Central memory CD8-positive, alpha-beta T cell (primary cell): ENCODE measurements at regions not wholly inside any gene's neighbourhood (a gene's known extent, or its start where the extent isn't known, plus 50 kb on each side); places are given as distances from the start of the nearest gene placed in this dataset.

ENCODE experiments used
- ATAC-seq: fragments of 150-1000 bp; cut with Tn5 transposase; replicated peaks from 2 replicates; pipeline ENCODE4 v1.10.0; 2022; ENCODE audit warnings: mild to moderate bottlenecking, moderate FRiP score, moderate number of reproducible peaks; ENCODE audit not compliant: poor library complexity, severe bottlenecking; ENCODE audit errors: extremely low read depth
- DNase-seq, 2 donors: peaks; one replicate each; pipeline ENCODE4 v3.0.0; 2021; ENCODE audit warnings: low spot score in 2 of 2
- H3K27ac Mint-ChIP-seq: one replicate; pipeline ENCODE4 v1.8.0; 2022; ENCODE audit warnings: low read depth, mild to moderate bottlenecking, moderate library complexity, mixed read lengths
- H3K27me3 Mint-ChIP-seq: one replicate; pipeline ENCODE4 v1.8.0; 2022; ENCODE audit warnings: mixed read lengths
- H3K36me3 Mint-ChIP-seq: one replicate; pipeline ENCODE4 v1.8.0; 2022; ENCODE audit warnings: mild to moderate bottlenecking, moderate library complexity, mixed read lengths; ENCODE audit not compliant: insufficient read depth
- H3K4me1 Mint-ChIP-seq: one replicate; pipeline ENCODE4 v1.8.0; 2022; ENCODE audit warnings: mixed read lengths
- H3K4me3 Mint-ChIP-seq: one replicate; pipeline ENCODE4 v1.8.0; 2022; ENCODE audit warnings: mild to moderate bottlenecking, moderate library complexity, mixed read lengths
- H3K9me3 Mint-ChIP-seq: one replicate; pipeline ENCODE4 v1.8.0; 2022; ENCODE audit warnings: mixed read lengths

- ATAC-seq (no peak), DNase-seq (no peak)
- no peaks in the 10 kb centered on the region for H3K4me1 Mint-ChIP-seq
- no peaks in the 10 kb centered on the region for H3K27me3 Mint-ChIP-seq
- H3K27ac Mint-ChIP-seq: no peak overlapping the region
- H3K9me3 Mint-ChIP-seq: no peaks in the 10 kb centered on the region
- no peaks in the 10 kb centered on the region for H3K36me3 Mint-ChIP-seq
- no peak overlapping the region for H3K4me3 Mint-ChIP-seq
Observed at GRCh38 chr2:128794285-128794684, 475.6 kb upstream of the HS6ST1 start.

- Mint-ChIP-seq H3K27ac (no peak overlapping the region), H3K27me3 (no peaks in the 10 kb centered on the region), H3K4me1 (no peaks in the 10 kb centered on the region), H3K36me3 (no peaks in the 10 kb centered on the region), H3K4me3 (no peak overlapping the region), H3K9me3 (peaks cover 3% of the 10 kb centered on the region)
- no peak for ATAC-seq
- no peak for DNase-seq
Observed at GRCh38 chr2:128796321-128796720, 477.7 kb upstream of the HS6ST1 start.

- Mint-ChIP-seq H3K27ac (no peak overlapping the region), H3K36me3 (no peaks in the 10 kb centered on the region), H3K27me3 (no peaks in the 10 kb centered on the region), H3K9me3 (peaks cover 3% of the 10 kb centered on the region), H3K4me1 (no peaks in the 10 kb centered on the region), H3K4me3 (no peak overlapping the region)
- DNase-seq (no peak), ATAC-seq (no peak)
Observed at GRCh38 chr2:128797092-128797491, 478.4 kb upstream of the HS6ST1 start.

- H3K27ac Mint-ChIP-seq: no peak overlapping the region
- DNase-seq: no peak
- H3K36me3 Mint-ChIP-seq: no peaks in the 10 kb centered on the region
- peaks cover 3% of the 10 kb centered on the region for H3K9me3 Mint-ChIP-seq
- no peaks in the 10 kb centered on the region for H3K4me1 Mint-ChIP-seq
- no peak for ATAC-seq
- no peaks in the 10 kb centered on the region for H3K27me3 Mint-ChIP-seq
- H3K4me3 Mint-ChIP-seq: no peak overlapping the region
Observed at GRCh38 chr2:128797533-128797932, 478.9 kb upstream of the HS6ST1 start.

GRCh38 chr2:128797937-128798336 lies 479.3 kb upstream of the HS6ST1 start:
- H3K4me1 Mint-ChIP-seq: no peaks in the 10 kb centered on the region
- H3K27ac Mint-ChIP-seq: no peak overlapping the region
- H3K36me3 Mint-ChIP-seq: no peaks in the 10 kb centered on the region
- no peak for ATAC-seq
- no peak overlapping the region for H3K4me3 Mint-ChIP-seq
- H3K9me3 Mint-ChIP-seq: peaks cover 3% of the 10 kb centered on the region
- H3K27me3 Mint-ChIP-seq: no peaks in the 10 kb centered on the region
- DNase-seq: no peak

GRCh38 chr2:128798502-128799283 lies 480.0 kb upstream of the HS6ST1 start:
- ATAC-seq (no peak), DNase-seq (no peak)
- Mint-ChIP-seq H3K27me3 (no peaks in the 10 kb centered on the region), H3K9me3 (peaks cover 3% of the 10 kb centered on the region), H3K27ac (no peak overlapping the region), H3K4me1 (no peaks in the 10 kb centered on the region), H3K4me3 (no peak overlapping the region), H3K36me3 (no peaks in the 10 kb centered on the region)

- Mint-ChIP-seq H3K4me1 (no peaks in the 10 kb centered on the region), H3K27me3 (no peaks in the 10 kb centered on the region), H3K9me3 (peaks cover 3% of the 10 kb centered on the region), H3K4me3 (no peak overlapping the region), H3K27ac (no peak overlapping the region), H3K36me3 (no peaks in the 10 kb centered on the region)
- ATAC-seq (no peak), DNase-seq (no peak)
Observed at GRCh38 chr2:128799284-128799552, 480.6 kb upstream of the HS6ST1 start.

- no peaks in the 10 kb centered on the region for H3K36me3 Mint-ChIP-seq
- H3K9me3 Mint-ChIP-seq: peaks cover 3% of the 10 kb centered on the region
- no peak for ATAC-seq
- no peak for DNase-seq
- no peaks in the 10 kb centered on the region for H3K4me1 Mint-ChIP-seq
- no peaks in the 10 kb centered on the region for H3K27me3 Mint-ChIP-seq
- H3K4me3 Mint-ChIP-seq: no peak overlapping the region
- no peak overlapping the region for H3K27ac Mint-ChIP-seq
Observed at GRCh38 chr2:128799730-128800129, 481.1 kb upstream of the HS6ST1 start.

GRCh38 chr2:128801576-128801975 lies 482.9 kb upstream of the HS6ST1 start:
- ATAC-seq (no peak), DNase-seq (no peak)
- no peak overlapping the region for H3K27ac Mint-ChIP-seq
- peaks cover 3% of the 10 kb centered on the region for H3K9me3 Mint-ChIP-seq
- H3K27me3 Mint-ChIP-seq: peaks cover 9% of the 10 kb centered on the region
- H3K4me1 Mint-ChIP-seq: no peaks in the 10 kb centered on the region
- H3K36me3 Mint-ChIP-seq: no peaks in the 10 kb centered on the region
- H3K4me3 Mint-ChIP-seq: no peak overlapping the region

GRCh38 chr2:128803222-128803621 lies 484.6 kb upstream of the HS6ST1 start:
- Mint-ChIP-seq H3K4me3 (no peak overlapping the region), H3K9me3 (peaks cover 3% of the 10 kb centered on the region), H3K4me1 (no peaks in the 10 kb centered on the region), H3K27me3 (peaks cover 22% of the 10 kb centered on the region), H3K27ac (no peak overlapping the region), H3K36me3 (no peaks in the 10 kb centered on the region)
- DNase-seq (no peak), ATAC-seq (no peak)

- ATAC-seq (no peak), DNase-seq (no peak)
- H3K9me3 Mint-ChIP-seq: peaks cover 3% of the 10 kb centered on the region
- H3K4me1 Mint-ChIP-seq: no peaks in the 10 kb centered on the region
- peaks cover 32% of the 10 kb centered on the region for H3K27me3 Mint-ChIP-seq
- no peaks in the 10 kb centered on the region for H3K36me3 Mint-ChIP-seq
- no peak overlapping the region for H3K4me3 Mint-ChIP-seq
- H3K27ac Mint-ChIP-seq: no peak overlapping the region
Observed at GRCh38 chr2:128805237-128805636, 486.6 kb upstream of the HS6ST1 start.

GRCh38 chr2:128805918-128806317 lies 487.2 kb upstream of the HS6ST1 start:
- no peak for DNase-seq
- no peak for ATAC-seq
- no peaks in the 10 kb centered on the region for H3K4me1 Mint-ChIP-seq
- no peak overlapping the region for H3K4me3 Mint-ChIP-seq
- H3K36me3 Mint-ChIP-seq: no peaks in the 10 kb centered on the region
- no peaks in the 10 kb centered on the region for H3K9me3 Mint-ChIP-seq
- H3K27me3 Mint-ChIP-seq: peaks cover 39% of the 10 kb centered on the region
- H3K27ac Mint-ChIP-seq: no peak overlapping the region

- Mint-ChIP-seq H3K9me3 (no peaks in the 10 kb centered on the region), H3K36me3 (no peaks in the 10 kb centered on the region), H3K27me3 (peaks cover 46% of the 10 kb centered on the region), H3K4me1 (no peaks in the 10 kb centered on the region), H3K4me3 (no peak overlapping the region), H3K27ac (no peak overlapping the region)
- ATAC-seq (no peak), DNase-seq (no peak)
Observed at GRCh38 chr2:128807317-128807716, 488.6 kb upstream of the HS6ST1 start.
